ENCODE measurements at regions not wholly inside any gene's neighbourhood (a gene's known extent, or its start where the extent isn't known, plus 50 kb on each side); places are given as distances from the start of the nearest gene placed in this dataset.

- H3K4me1 ChIP-seq (ENCODE audit: control insufficient read depth, insufficient read depth, low read length): no peaks in the 10 kb centered on the region
- DNase-seq (ENCODE audit: low read depth, low spot score): no peak
- RAD21 ChIA-PET (ENCODE audit: unreplicated experiment): no interaction called here
- H3K27me3 ChIP-seq (replicated peaks in 1 of 2; ENCODE audit: control insufficient read depth in 2 of 2, insufficient read depth in 2 of 2, low read length in 1 of 2): no peaks in the 10 kb centered on the region; a peak in 1 of 4 replicates
- no peaks in the 10 kb centered on the region for H3K9me3 ChIP-seq (replicated peaks; ENCODE audit: control insufficient read depth, insufficient read depth, low read length)
- 3% methylated on average over 5 of the region's 5 CpGs for WGBS (ENCODE audit: insufficient coverage, insufficient replicate concordance, low lambda C conversion rate, missing lambda C conversion rate)
- no peak overlapping the region for H3K4me3 ChIP-seq
- SMC1A ChIA-PET (ENCODE audit: uncharacterized antibody, unreplicated experiment): no interaction called here
- H4K20me1 ChIP-seq (ENCODE audit: control insufficient read depth, insufficient read depth): no peaks in the 10 kb centered on the region
- no peak overlapping the region for H3K27ac ChIP-seq (ENCODE audit: control insufficient read depth, insufficient read depth)
- no peaks in the 10 kb centered on the region for H3K36me3 ChIP-seq (ENCODE audit: control insufficient read depth in 2 of 2, insufficient read depth in 2 of 2, low read length in 1 of 2)
- intact Hi-C loops (cut with micrococcal nuclease; ENCODE audit: unreplicated experiment): no loop called here
- no peaks in the 10 kb centered on the region for H3K79me2 ChIP-seq (ENCODE audit: control insufficient read depth, insufficient read depth, low read length)
- H3K9ac ChIP-seq (ENCODE audit: control insufficient read depth, insufficient read depth, low read length): no peak overlapping the region
- no peak for FAIRE-seq
- no peak for ATAC-seq
- no TSS peak for BruUV-seq (replicated peaks)
- no peak overlapping the region for H3K4me2 ChIP-seq (ENCODE audit: control insufficient read depth, insufficient read depth)
- no peak for TF ChIP-seq JUNB (IDR thresholded peaks at IDR 0.05)
- no peak for TF ChIP-seq KAT2A (conservative IDR thresholded peaks at IDR 0.05; ENCODE audit: control insufficient read depth, low read depth, low read length)
- no peak for TF ChIP-seq IKZF1 (conservative IDR thresholded peaks at IDR 0.05)
- TF ChIP-seq GATAD2B (conservative IDR thresholded peaks at IDR 0.05; ENCODE audit: low read depth): no peak
- CTCF ChIA-PET: no interaction called here
- in situ Hi-C loops (cut with MboI): no loop called here
- H2AFZ ChIP-seq (ENCODE audit: control insufficient read depth, low read depth, low read length): no peak overlapping the region
- POLR2A ChIA-PET: no interaction called here
Observed at GRCh38 chr1:5239911-5240310, 585.5 kb downstream of the AJAP1 start.

GRCh38 chr1:5238351-5239130 is 584.1 kb downstream of the AJAP1 start:
- Histone ChIP-seq H3K79me2 (ENCODE audit: control insufficient read depth, insufficient read depth, low read length) (no peaks in the 10 kb centered on the region), H3K4me1 (ENCODE audit: control insufficient read depth, insufficient read depth, low read length) (no peaks in the 10 kb centered on the region), H3K27ac (ENCODE audit: control insufficient read depth, insufficient read depth) (no peak overlapping the region), H2AFZ (ENCODE audit: control insufficient read depth, low read depth, low read length) (no peak overlapping the region), H3K4me3 (no peak overlapping the region), H3K27me3 (replicated peaks in 1 of 2; ENCODE audit: control insufficient read depth in 2 of 2, insufficient read depth in 2 of 2, low read length in 1 of 2) (no peaks in the 10 kb centered on the region; a peak in 1 of 4 replicates), H3K9me3 (replicated peaks; ENCODE audit: control insufficient read depth, insufficient read depth, low read length) (no peaks in the 10 kb centered on the region), H4K20me1 (ENCODE audit: control insufficient read depth, insufficient read depth) (no peaks in the 10 kb centered on the region), H3K9ac (ENCODE audit: control insufficient read depth, insufficient read depth, low read length) (no peak overlapping the region), H3K36me3 (ENCODE audit: control insufficient read depth in 2 of 2, insufficient read depth in 2 of 2, low read length in 1 of 2) (no peaks in the 10 kb centered on the region), H3K4me2 (ENCODE audit: control insufficient read depth, insufficient read depth) (no peak overlapping the region)
- ATAC-seq: no peak
- RAD21 ChIA-PET (ENCODE audit: unreplicated experiment): no interaction called here
- CTCF ChIA-PET: no interaction called here
- intact Hi-C loops (cut with micrococcal nuclease; ENCODE audit: unreplicated experiment) (no loop called here), in situ Hi-C loops (cut with MboI) (no loop called here)
- POLR2A ChIA-PET: no interaction called here
- BruUV-seq (replicated peaks): no TSS peak
- no peak for FAIRE-seq
- 42% methylated on average over 19 of the region's 19 CpGs for WGBS (ENCODE audit: insufficient coverage, insufficient replicate concordance, low lambda C conversion rate, missing lambda C conversion rate)
- SMC1A ChIA-PET (ENCODE audit: uncharacterized antibody, unreplicated experiment): no interaction called here
- DNase-seq (ENCODE audit: low read depth, low spot score): no peak
- TF ChIP-seq ZNF622 (IDR thresholded peaks at IDR 0.05) (no peak), YBX1 (IDR thresholded peaks at IDR 0.05) (no peak), NFIC (IDR thresholded peaks at IDR 0.05; ENCODE audit: low read depth, low read length) (no peak), BCL11A (IDR thresholded peaks at IDR 0.05; ENCODE audit: low read depth, low read length) (no peak), BMI1 (IDR thresholded peaks at IDR 0.05; ENCODE audit: borderline replicate concordance) (no peak), IRF4 (IDR thresholded peaks at IDR 0.05; ENCODE audit: low read depth, low read length) (no peak), PAX5 (IDR thresholded peaks at IDR 0.05; ENCODE audit: borderline replicate concordance, low read depth, low read length) (no peak), CREM (IDR thresholded peaks at IDR 0.05; ENCODE audit: low read depth) (no peak), KAT2A (conservative IDR thresholded peaks at IDR 0.05; ENCODE audit: control insufficient read depth, low read depth, low read length) (no peak), PRDM15 (CRISPR knock-in tag; IDR thresholded peaks at IDR 0.05) (no peak), GATAD2B (conservative IDR thresholded peaks at IDR 0.05; ENCODE audit: low read depth) (no peak), RAD21 (IDR thresholded peaks at IDR 0.05; ENCODE audit: insufficient read depth, low read depth, low read length) (no peak), IKZF2 (IDR thresholded peaks at IDR 0.05) (no peak), MEF2A (IDR thresholded peaks at IDR 0.05; ENCODE audit: insufficient read depth, low read depth, low read length) (no peak), JUNB (IDR thresholded peaks at IDR 0.05) (no peak)
